Stimulated activated CD4-positive, alpha-beta T cell treated with anti-CD3 and anti-CD28 coated beads, TNF-alpha, amount 100 ng/mL, for 4 hours (primary cell): ENCODE measurements at regions not wholly inside any gene's neighbourhood (a gene's known extent, or its start where the extent isn't known, plus 50 kb on each side); places are given as distances from the start of the nearest gene placed in this dataset.
"Not testable (repeated sequence)": the region's sequence is repeated elsewhere in the genome, so short reads cannot be mapped to it uniquely, and the experiment has no call there.

Experiments used
- DNase-seq, 3 experiments: peaks; one replicate each; pipeline ENCODE4 v3.0.0-alpha.2; 2020; ENCODE audit warnings: low read depth in 3 of 3

- DNase-seq: no peak
Measured at GRCh38 chr10:9362721-9363120, 1308.2 kb downstream of the GATA3 start.

GRCh38 chr10:9379183-9379582 is 1324.7 kb downstream of the GATA3 start:
- DNase-seq: no peak

- no peak for DNase-seq
Measured at GRCh38 chr10:9381733-9382532, 1327.4 kb downstream of the GATA3 start.

GRCh38 chr10:9382533-9382866 is 1328.0 kb downstream of the GATA3 start:
- DNase-seq: no peak

- no peak for DNase-seq
Measured at GRCh38 chr10:9390516-9390915, 1336.0 kb downstream of the GATA3 start.

GRCh38 chr10:9399275-9399983 is 1344.9 kb downstream of the GATA3 start:
- no peak for DNase-seq

GRCh38 chr10:9402067-9402466 is 1347.6 kb downstream of the GATA3 start:
- DNase-seq: not testable (repeated sequence)

- DNase-seq: not testable (repeated sequence)
Measured at GRCh38 chr10:9402507-9403195, 1348.2 kb downstream of the GATA3 start.

GRCh38 chr10:9407201-9407600 is 1352.7 kb downstream of the GATA3 start:
- not testable (repeated sequence) for DNase-seq

- no peak for DNase-seq
Measured at GRCh38 chr10:9416331-9416730, 1361.8 kb downstream of the GATA3 start.

- DNase-seq: no peak
Measured at GRCh38 chr10:9419757-9420156, 1365.3 kb downstream of the GATA3 start.

- DNase-seq: no peak
Measured at GRCh38 chr10:9427209-9427608, 1372.7 kb downstream of the GATA3 start.

GRCh38 chr10:9437131-9437530 is 1382.6 kb downstream of the GATA3 start:
- no peak for DNase-seq

GRCh38 chr10:9443758-9444157 is 1389.3 kb downstream of the GATA3 start:
- DNase-seq: no peak

- DNase-seq: no peak
Measured at GRCh38 chr10:9449530-9449929, 1395.0 kb downstream of the GATA3 start.

GRCh38 chr10:9450801-9451200 is 1396.3 kb downstream of the GATA3 start:
- no peak for DNase-seq

- no peak for DNase-seq
Measured at GRCh38 chr10:9451211-9451773, 1396.8 kb downstream of the GATA3 start.

- no peak for DNase-seq
Measured at GRCh38 chr10:9452056-9452455, 1397.6 kb downstream of the GATA3 start.

- not testable (repeated sequence) for DNase-seq
Measured at GRCh38 chr10:9453871-9454270, 1399.4 kb downstream of the GATA3 start.

- DNase-seq: no peak
Measured at GRCh38 chr10:9469663-9470205, 1415.2 kb downstream of the GATA3 start.

GRCh38 chr10:9470581-9470980 is 1416.1 kb downstream of the GATA3 start:
- no peak for DNase-seq

- no peak for DNase-seq
Measured at GRCh38 chr10:9501944-9502343, 1447.5 kb downstream of the GATA3 start.
